ENCODE measurements at regions not wholly inside any gene's neighbourhood (a gene's known extent, or its start where the extent isn't known, plus 50 kb on each side); places are given as distances from the start of the nearest gene placed in this dataset.
A peak's percentile ranks its signal among the peaks of the same experiment; 100 is the strongest.

GRCh38 chr1:65048335-65048734 lies 82.0 kb upstream of the JAK1 start:
- H3K4me3 Mint-ChIP-seq, result no peak overlapping the region
- DNase-seq (ENCODE audit: low spot score), result no peak
- no peak for ATAC-seq
- no peaks in the 10 kb centered on the region for H3K27me3 Mint-ChIP-seq
- H3K9me3 Mint-ChIP-seq, result no peaks in the 10 kb centered on the region
- H3K27ac Mint-ChIP-seq, result no peak overlapping the region
- H3K36me3 Mint-ChIP-seq, result no peaks in the 10 kb centered on the region
- H3K4me1 Mint-ChIP-seq (ENCODE audit: low read depth in 2 of 2), result peaks cover 12 to 21% of the 10 kb centered on the region in 2 donors

GRCh38 chr1:65049941-65050713 lies 83.8 kb upstream of the JAK1 start:
- ATAC-seq (no peak), DNase-seq (ENCODE audit: low spot score) (no peak)
- Mint-ChIP-seq H3K27ac (peak overlapping the region in 1 of 2 donors; percentile 42), H3K36me3 (no peaks in the 10 kb centered on the region), H3K27me3 (no peaks in the 10 kb centered on the region), H3K9me3 (no peaks in the 10 kb centered on the region), H3K4me1 (ENCODE audit: low read depth in 2 of 2) (peaks cover 12 to 16% of the 10 kb centered on the region in 2 donors), H3K4me3 (no peak overlapping the region)

- Mint-ChIP-seq H3K36me3 (no peaks in the 10 kb centered on the region), H3K4me3 (no peak overlapping the region), H3K27me3 (no peaks in the 10 kb centered on the region), H3K9me3 (no peaks in the 10 kb centered on the region), H3K27ac (no peak overlapping the region), H3K4me1 (ENCODE audit: low read depth in 2 of 2) (peaks cover 12 to 20% of the 10 kb centered on the region in 2 donors)
- ATAC-seq, result no peak
- DNase-seq (ENCODE audit: low spot score), result no peak
Observed at GRCh38 chr1:65050735-65051134, 84.4 kb upstream of the JAK1 start.

- Mint-ChIP-seq H3K4me1 (ENCODE audit: low read depth in 2 of 2) (peaks cover 16 to 19% of the 10 kb centered on the region in 2 donors), H3K27ac (no peak overlapping the region), H3K9me3 (no peaks in the 10 kb centered on the region), H3K36me3 (no peaks in the 10 kb centered on the region), H3K4me3 (no peak overlapping the region), H3K27me3 (no peaks in the 10 kb centered on the region)
- ATAC-seq (no peak), DNase-seq (ENCODE audit: low spot score) (no peak)
Observed at GRCh38 chr1:65054481-65054880, 88.1 kb upstream of the JAK1 start.

GRCh38 chr1:65055747-65056146 lies 89.4 kb upstream of the JAK1 start:
- H3K9me3 Mint-ChIP-seq, result no peaks in the 10 kb centered on the region
- no peaks in the 10 kb centered on the region for H3K27me3 Mint-ChIP-seq
- DNase-seq (ENCODE audit: low spot score) (no peak), ATAC-seq (no peak)
- H3K4me3 Mint-ChIP-seq, result no peak overlapping the region
- no peak overlapping the region for H3K27ac Mint-ChIP-seq
- H3K4me1 Mint-ChIP-seq (ENCODE audit: low read depth in 2 of 2), result peaks cover 12 to 13% of the 10 kb centered on the region in 2 donors
- no peaks in the 10 kb centered on the region for H3K36me3 Mint-ChIP-seq

- Mint-ChIP-seq H3K4me3 (no peak overlapping the region), H3K27me3 (no peaks in the 10 kb centered on the region), H3K27ac (no peak overlapping the region), H3K4me1 (ENCODE audit: low read depth in 2 of 2) (peaks cover 12 to 13% of the 10 kb centered on the region in 2 donors), H3K9me3 (no peaks in the 10 kb centered on the region), H3K36me3 (no peaks in the 10 kb centered on the region)
- DNase-seq (ENCODE audit: low spot score), result no peak
- no peak for ATAC-seq
Observed at GRCh38 chr1:65056234-65056633, 89.9 kb upstream of the JAK1 start.

- H3K27ac Mint-ChIP-seq, result peak overlapping the region in 1 of 2 donors; percentile 68
- no peak for DNase-seq (ENCODE audit: low spot score)
- H3K4me3 Mint-ChIP-seq, result no peak overlapping the region
- H3K9me3 Mint-ChIP-seq, result no peaks in the 10 kb centered on the region
- no peak for ATAC-seq
- peaks cover 12 to 13% of the 10 kb centered on the region in 2 donors for H3K4me1 Mint-ChIP-seq (ENCODE audit: low read depth in 2 of 2)
- no peaks in the 10 kb centered on the region for H3K27me3 Mint-ChIP-seq
- no peaks in the 10 kb centered on the region for H3K36me3 Mint-ChIP-seq
Observed at GRCh38 chr1:65056866-65057265, 90.5 kb upstream of the JAK1 start.

- Mint-ChIP-seq H3K4me1 (ENCODE audit: low read depth in 2 of 2) (peaks cover 20 to 27% of the 10 kb centered on the region in 2 donors), H3K27me3 (no peaks in the 10 kb centered on the region), H3K4me3 (no peak overlapping the region), H3K36me3 (no peaks in the 10 kb centered on the region), H3K27ac (no peak overlapping the region), H3K9me3 (no peaks in the 10 kb centered on the region)
- DNase-seq (ENCODE audit: low spot score), result no peak
- no peak for ATAC-seq
Observed at GRCh38 chr1:65059930-65060538, 88.0 kb upstream of the AK4 start.

- H3K27me3 Mint-ChIP-seq, result no peaks in the 10 kb centered on the region
- H3K36me3 Mint-ChIP-seq, result no peaks in the 10 kb centered on the region
- no peak for ATAC-seq
- H3K27ac Mint-ChIP-seq, result no peak overlapping the region
- no peak for DNase-seq (ENCODE audit: low spot score)
- no peak overlapping the region for H3K4me3 Mint-ChIP-seq
- H3K4me1 Mint-ChIP-seq (ENCODE audit: low read depth in 2 of 2), result peaks cover 17 to 32% of the 10 kb centered on the region in 2 donors
- no peaks in the 10 kb centered on the region for H3K9me3 Mint-ChIP-seq
Observed at GRCh38 chr1:65062339-65062738, 85.7 kb upstream of the AK4 start.

- Mint-ChIP-seq H3K36me3 (no peaks in the 10 kb centered on the region), H3K27ac (no peak overlapping the region), H3K4me1 (ENCODE audit: low read depth in 2 of 2) (peaks cover 20 to 32% of the 10 kb centered on the region in 2 donors), H3K9me3 (no peaks in the 10 kb centered on the region), H3K4me3 (no peak overlapping the region), H3K27me3 (no peaks in the 10 kb centered on the region)
- DNase-seq (ENCODE audit: low spot score), result no peak
- no peak for ATAC-seq
Observed at GRCh38 chr1:65063025-65063424, 85.0 kb upstream of the AK4 start.

- Mint-ChIP-seq H3K9me3 (no peaks in the 10 kb centered on the region), H3K27ac (peak overlapping the region; percentile 60 to 76), H3K36me3 (no peaks in the 10 kb centered on the region), H3K4me1 (ENCODE audit: low read depth in 2 of 2) (peaks cover 32 to 45% of the 10 kb centered on the region in 2 donors), H3K27me3 (no peaks in the 10 kb centered on the region), H3K4me3 (peak overlapping the region; percentile 92)
- DNase-seq (ENCODE audit: low spot score), result no peak
- no peak for ATAC-seq
Observed at GRCh38 chr1:65064981-65065380, 83.0 kb upstream of the AK4 start.

- Mint-ChIP-seq H3K27ac (peak overlapping the region; percentile 60 to 76), H3K36me3 (no peaks in the 10 kb centered on the region), H3K27me3 (no peaks in the 10 kb centered on the region), H3K4me3 (peak overlapping the region; percentile 92), H3K9me3 (no peaks in the 10 kb centered on the region), H3K4me1 (ENCODE audit: low read depth in 2 of 2) (peaks cover 31 to 42% of the 10 kb centered on the region in 2 donors)
- no peak for DNase-seq (ENCODE audit: low spot score)
- no peak for ATAC-seq
Observed at GRCh38 chr1:65065524-65066418, 82.2 kb upstream of the AK4 start.

GRCh38 chr1:65066419-65066765 lies 81.6 kb upstream of the AK4 start:
- Mint-ChIP-seq H3K4me1 (ENCODE audit: low read depth in 2 of 2) (peaks cover 31 to 42% of the 10 kb centered on the region in 2 donors), H3K27me3 (no peaks in the 10 kb centered on the region), H3K27ac (peak overlapping the region; percentile 60 to 76), H3K36me3 (no peaks in the 10 kb centered on the region), H3K4me3 (peak overlapping the region; percentile 92), H3K9me3 (no peaks in the 10 kb centered on the region)
- no peak for ATAC-seq
- DNase-seq (ENCODE audit: low spot score), result no peak
